Nephron progenitor cell (in vitro differentiated cells): ENCODE measurements at regions not wholly inside any gene's neighbourhood (a gene's known extent, or its start where the extent isn't known, plus 50 kb on each side); places are given as distances from the start of the nearest gene placed in this dataset.

ENCODE experiments used
- DNase-seq: peaks from one replicate; pipeline ENCODE4 v3.0.0; 2021
- H3K27ac Mint-ChIP-seq: 2 replicates; pipeline ENCODE4 v1.8.0; 2021; ENCODE audit warnings: mild to moderate bottlenecking, moderate library complexity, mixed read lengths
- H3K27me3 Mint-ChIP-seq: 2 replicates; pipeline ENCODE4 v1.8.0; 2021; ENCODE audit warnings: mild to moderate bottlenecking, low read depth, mixed read lengths; ENCODE audit not compliant: poor library complexity
- H3K36me3 Mint-ChIP-seq: 2 replicates; pipeline ENCODE4 v1.8.0; 2021; ENCODE audit warnings: low read depth, mixed read lengths
- H3K4me1 Mint-ChIP-seq: 2 replicates; pipeline ENCODE4 v1.8.0; 2021; ENCODE audit warnings: mixed read lengths
- H3K4me3 Mint-ChIP-seq: 2 replicates; pipeline ENCODE4 v1.8.0; 2021; ENCODE audit warnings: mild to moderate bottlenecking, moderate library complexity, mixed read lengths
- H3K9me3 Mint-ChIP-seq: 2 replicates; pipeline ENCODE4 v1.8.0; 2021; ENCODE audit warnings: mild to moderate bottlenecking, moderate library complexity, mixed read lengths
- CTCF ChIP-seq: fragments of 200-600 bp; sonication (generic); IDR thresholded peaks from 2 replicates; pipeline ENCODE4 v1.5.0; 2021; ENCODE audit warnings: antibody characterized with exemption

DNA sequence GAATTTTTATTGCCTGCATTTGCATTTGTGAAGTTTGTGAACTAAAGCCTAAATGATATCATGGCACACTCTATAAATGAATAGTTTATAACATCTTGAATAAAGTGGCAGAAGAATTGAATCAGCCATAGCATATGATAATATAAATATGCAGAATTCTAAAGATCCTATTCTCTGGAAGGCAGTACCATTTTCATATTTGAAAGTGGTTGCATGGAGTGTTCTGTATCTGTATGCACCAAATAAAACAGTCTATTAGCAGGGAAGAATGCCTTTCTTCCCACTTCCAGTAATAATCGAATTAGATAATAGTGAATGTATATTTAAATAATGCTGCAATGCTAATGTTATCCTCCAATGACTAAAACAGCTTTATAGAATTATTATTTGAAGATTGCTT is 57.9 kb upstream of the TRIM67 start:
- no peaks in the 10 kb centered on the region for H3K9me3 Mint-ChIP-seq
- no peak for DNase-seq
- no peak for TF ChIP-seq CTCF
- peaks cover 35% of the 10 kb centered on the region for H3K27me3 Mint-ChIP-seq
- H3K4me1 Mint-ChIP-seq = peaks cover 4% of the 10 kb centered on the region
- no peak overlapping the region for H3K4me3 Mint-ChIP-seq
- H3K36me3 Mint-ChIP-seq = no peaks in the 10 kb centered on the region
- no peak overlapping the region for H3K27ac Mint-ChIP-seq

GRCh38 chr1:231099996-231100767 is 60.1 kb upstream of the FAM89A start:
- Mint-ChIP-seq H3K9me3 (no peaks in the 10 kb centered on the region), H3K4me1 (no peaks in the 10 kb centered on the region), H3K4me3 (no peak overlapping the region), H3K36me3 (no peaks in the 10 kb centered on the region), H3K27me3 (peaks cover 48% of the 10 kb centered on the region), H3K27ac (no peak overlapping the region)
- TF ChIP-seq CTCF = no peak
- DNase-seq = no peak

GRCh38 chr1:231099311-231099710 is 59.3 kb upstream of the FAM89A start:
- H3K36me3 Mint-ChIP-seq = no peaks in the 10 kb centered on the region
- no peaks in the 10 kb centered on the region for H3K4me1 Mint-ChIP-seq
- H3K9me3 Mint-ChIP-seq = no peaks in the 10 kb centered on the region

DNA sequence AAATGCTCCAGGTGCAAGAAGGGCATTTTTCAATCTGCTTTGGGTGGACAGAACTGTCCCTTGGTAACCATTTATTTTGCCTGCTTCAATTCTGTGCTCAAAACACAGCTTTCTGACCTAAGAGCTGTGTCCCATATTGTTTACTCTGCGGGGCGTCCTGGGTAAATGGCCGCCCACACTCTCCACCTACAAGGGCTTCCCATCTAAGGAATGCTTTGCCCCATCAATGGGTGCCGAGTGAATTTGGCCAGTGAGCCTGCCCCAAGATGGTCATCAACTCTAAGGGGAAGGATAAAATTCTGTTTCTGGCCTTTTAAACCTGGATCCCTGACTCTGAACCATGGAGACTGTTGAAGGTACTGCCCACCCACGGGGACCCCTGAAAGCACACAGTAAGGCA is 55.5 kb upstream of the FAM89A start:
- Mint-ChIP-seq H3K9me3 (peaks cover 6% of the 10 kb centered on the region), H3K36me3 (no peaks in the 10 kb centered on the region), H3K27ac (no peak overlapping the region), H3K4me3 (no peak overlapping the region), H3K4me1 (peaks cover 8% of the 10 kb centered on the region), H3K27me3 (peaks cover 55% of the 10 kb centered on the region)
- TF ChIP-seq CTCF = no peak
- DNase-seq = no peak

More at GRCh38 chr1:231099311-231099710, 59.3 kb upstream of the FAM89A start:
- no peak for DNase-seq
- Mint-ChIP-seq H3K27me3 (peaks cover 48% of the 10 kb centered on the region), H3K4me3 (no peak overlapping the region), H3K27ac (no peak overlapping the region)
- no peak for TF ChIP-seq CTCF

GRCh38 chr1:231094421-231094820 is 54.4 kb upstream of the FAM89A start:
- Mint-ChIP-seq H3K27ac (no peak overlapping the region), H3K9me3 (peaks cover 6% of the 10 kb centered on the region), H3K4me1 (peaks cover 8% of the 10 kb centered on the region), H3K4me3 (no peak overlapping the region), H3K36me3 (no peaks in the 10 kb centered on the region), H3K27me3 (peaks cover 55% of the 10 kb centered on the region)
- no peak for TF ChIP-seq CTCF
- DNase-seq = no peak
